ENCODE measurements at regions not wholly inside any gene's neighbourhood (a gene's known extent, or its start where the extent isn't known, plus 50 kb on each side); places are given as distances from the start of the nearest gene placed in this dataset.

- TF ChIP-seq POLR2AphosphoS5 (IDR thresholded peaks at IDR 0.05; ENCODE audit: low read depth, low read length) (no peak), POLR2A (IDR thresholded peaks at IDR 0.05; ENCODE audit: low read depth, low read length) (no peak)
These were observed 100.1 kb downstream of the RAB11FIP2 start for GRCh38 chr10:117946525-117947070.
